NCI-H526 treated with DMSO at 0.1 percent for 48 hours (cell line): ENCODE measurements at regions not wholly inside any gene's neighbourhood (a gene's known extent, or its start where the extent isn't known, plus 50 kb on each side); places are given as distances from the start of the nearest gene placed in this dataset.
"Not testable (repeated sequence)": the region's sequence is repeated elsewhere in the genome, so short reads cannot be mapped to it uniquely, and the experiment has no call there.

Experiments
- DNase-seq: peaks from one replicate; lab custom pipeline; 2025; lab: John Stamatoyannopoulos, UW

DNA sequence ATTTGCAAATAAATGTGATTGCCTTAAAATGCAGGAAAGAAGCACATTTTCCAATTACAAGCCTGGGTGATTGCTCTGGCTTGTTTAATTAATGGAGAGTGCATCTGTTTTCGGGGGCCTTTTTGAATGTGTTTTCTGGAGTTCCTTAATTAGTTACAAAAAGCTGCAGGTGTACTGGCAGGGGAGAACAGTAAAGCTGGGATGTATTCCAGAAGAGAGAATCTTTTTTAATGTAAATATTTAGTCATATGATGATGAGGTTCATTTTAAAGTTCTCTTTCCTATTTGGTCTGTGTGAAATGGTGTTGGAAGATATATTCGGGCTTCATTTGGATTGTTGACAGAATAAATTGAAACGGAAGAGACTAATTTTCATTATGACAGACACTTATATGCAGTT lies 70.9 kb upstream of the N4BP1 start:
- DNase-seq = no peak

DNA sequence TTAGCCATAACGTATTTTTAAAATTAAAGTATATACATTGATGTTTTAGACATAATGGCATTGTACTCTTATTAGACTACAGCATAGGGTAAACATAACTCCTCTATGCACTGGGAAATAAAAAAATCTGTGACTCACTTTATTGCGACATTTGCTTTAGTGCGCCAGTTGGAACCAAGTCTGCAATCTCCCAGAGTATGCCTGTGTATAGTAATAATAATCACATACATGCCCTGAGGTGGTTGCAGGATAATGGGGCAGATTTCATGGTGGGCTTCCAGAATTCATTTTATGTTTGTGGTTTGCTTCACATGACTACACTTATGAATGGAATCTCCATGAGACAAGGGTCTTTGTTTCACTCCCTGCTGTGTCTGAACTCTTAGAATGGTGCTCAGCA lies 66.9 kb upstream of the N4BP1 start:
- DNase-seq = no peak

- not testable (repeated sequence) for DNase-seq
Observed at GRCh38 chr16:48668184-48668583, 58.2 kb upstream of the N4BP1 start.

- DNase-seq = no peak
Observed at GRCh38 chr16:48659940-48660339, 50.0 kb upstream of the N4BP1 start.
